Femur (tissue), 1 donor: ENCODE measurements at regions not wholly inside any gene's neighbourhood (a gene's known extent, or its start where the extent isn't known, plus 50 kb on each side); places are given as distances from the start of the nearest gene placed in this dataset.
"Not testable (repeated sequence)": the region's sequence is repeated elsewhere in the genome, so short reads cannot be mapped to it uniquely, and the experiment has no call there.

Experiments
- DNase-seq: peaks from one replicate; pipeline ENCODE4 v3.0.0-alpha.2; 2017

GRCh38 chr6:135657207-135657606 lies 159.7 kb upstream of the AHI1 start:
- no peak for DNase-seq

GRCh38 chr6:135658481-135658880 lies 160.9 kb upstream of the AHI1 start:
- DNase-seq, result no peak

GRCh38 chr6:135658916-135659315 lies 161.4 kb upstream of the AHI1 start:
- DNase-seq, result no peak

- no peak for DNase-seq
These were observed 167.0 kb upstream of the AHI1 start for GRCh38 chr6:135664527-135664926.

- DNase-seq, result no peak
These were observed 168.4 kb upstream of the AHI1 start for GRCh38 chr6:135665935-135666334.

- peak; percentile 85 for DNase-seq
These were observed 170.3 kb upstream of the AHI1 start for GRCh38 chr6:135667691-135668455.

GRCh38 chr6:135672256-135672655 lies 174.7 kb upstream of the AHI1 start:
- DNase-seq, result no peak

- DNase-seq, result no peak
These were observed 176.2 kb upstream of the AHI1 start for GRCh38 chr6:135673501-135674309.

- no peak for DNase-seq
These were observed 176.5 kb upstream of the PDE7B start for GRCh38 chr6:135675026-135675425.

GRCh38 chr6:135675862-135676261 lies 175.6 kb upstream of the PDE7B start:
- no peak for DNase-seq

- no peak for DNase-seq
These were observed 170.3 kb upstream of the PDE7B start for GRCh38 chr6:135680964-135681913.

- no peak for DNase-seq
These were observed 164.7 kb upstream of the PDE7B start for GRCh38 chr6:135686784-135687301.

GRCh38 chr6:135688476-135688875 lies 163.0 kb upstream of the PDE7B start:
- DNase-seq, result not testable (repeated sequence)

GRCh38 chr6:135692426-135692825 lies 159.1 kb upstream of the PDE7B start:
- DNase-seq, result no peak

- no peak for DNase-seq
These were observed 157.6 kb upstream of the PDE7B start for GRCh38 chr6:135693811-135694370.

GRCh38 chr6:135699705-135700104 lies 151.8 kb upstream of the PDE7B start:
- no peak for DNase-seq

- no peak for DNase-seq
These were observed 150.1 kb upstream of the PDE7B start for GRCh38 chr6:135701426-135701825.

GRCh38 chr6:135703007-135703406 lies 148.5 kb upstream of the PDE7B start:
- DNase-seq, result no peak

- no peak for DNase-seq
These were observed 147.9 kb upstream of the PDE7B start for GRCh38 chr6:135703621-135704020.

- peak; percentile 66 for DNase-seq
These were observed 144.1 kb upstream of the PDE7B start for GRCh38 chr6:135707426-135707825.

- no peak for DNase-seq
These were observed 141.5 kb upstream of the PDE7B start for GRCh38 chr6:135710042-135710441.

- no peak for DNase-seq
These were observed 129.3 kb upstream of the PDE7B start for GRCh38 chr6:135722190-135722589.
